Cardiac muscle cell (in vitro differentiated cells and primary cell): ENCODE measurements at regions not wholly inside any gene's neighbourhood (a gene's known extent, or its start where the extent isn't known, plus 50 kb on each side); places are given as distances from the start of the nearest gene placed in this dataset.
"Not testable (repeated sequence)": the region's sequence is repeated elsewhere in the genome, so short reads cannot be mapped to it uniquely, and the experiment has no call there.

Experiments
- DNase-seq, 2 donors: peaks; one replicate each; pipeline versions ENCODE4 v3.0.0 to v3.0.0-alpha.2; 2010 to 2017; ENCODE audit warnings: low read depth in 1 of 2, low spot score in 1 of 2
- H3K27ac ChIP-seq: fragments of 200-600 bp; sonication (generic); 2 replicates; pipeline ENCODE4 v1.5.1; 2016
- H3K27me3 ChIP-seq: fragments of 200-600 bp; sonication (generic); 2 replicates; pipeline ENCODE4 v1.6.0; 2016; ENCODE audit warnings: control low read depth
- H3K36me3 ChIP-seq: fragments of 200-600 bp; sonication (generic); 2 replicates; pipeline ENCODE4 v1.5.1; 2016; ENCODE audit warnings: control low read depth
- H3K4me1 ChIP-seq: fragments of 200-600 bp; sonication (generic); 2 replicates; pipeline ENCODE4 v1.8.1; 2017; ENCODE audit warnings: low read depth, mild to moderate bottlenecking, mixed run types
- H3K4me3 ChIP-seq: fragments of 200-600 bp; sonication (generic); 2 replicates; pipeline ENCODE4 v1.5.1; 2016; ENCODE audit warnings: mild to moderate bottlenecking
- H3K9me3 ChIP-seq: fragments of 200-600 bp; sonication (generic); 2 replicates; pipeline ENCODE4 v1.5.1; 2017; ENCODE audit warnings: low read depth, mild to moderate bottlenecking, control low read depth
- CTCF ChIP-seq: IDR thresholded peaks from 2 replicates; pipeline ENCODE4 v1.5.1; 2012; ENCODE audit warnings: low read depth, mild to moderate bottlenecking, low read length

GRCh38 chr6:935582-935981 lies 242.6 kb upstream of the EXOC2 start:
- Histone ChIP-seq H3K4me3 (no peak overlapping the region), H3K4me1 (no peaks in the 10 kb centered on the region), H3K27ac (no peak overlapping the region), H3K36me3 (no peaks in the 10 kb centered on the region), H3K27me3 (no peaks in the 10 kb centered on the region), H3K9me3 (no peaks in the 10 kb centered on the region)
- TF ChIP-seq CTCF: no peak
- no peak for DNase-seq

GRCh38 chr6:934686-935085 lies 241.7 kb upstream of the EXOC2 start:
- no peaks in the 10 kb centered on the region for H3K27me3 ChIP-seq
- no peak for DNase-seq
- no peak overlapping the region for H3K4me3 ChIP-seq
- H3K27ac ChIP-seq: no peak overlapping the region
- H3K9me3 ChIP-seq: no peaks in the 10 kb centered on the region
- TF ChIP-seq CTCF: no peak
- H3K4me1 ChIP-seq: no peaks in the 10 kb centered on the region
- no peaks in the 10 kb centered on the region for H3K36me3 ChIP-seq

- not testable (repeated sequence) for H3K4me1 ChIP-seq, H3K27me3 ChIP-seq, H3K27ac ChIP-seq, H3K36me3 ChIP-seq, H3K9me3 ChIP-seq, H3K4me3 ChIP-seq, DNase-seq
Measured at GRCh38 chr6:931919-932318, 239.0 kb upstream of the EXOC2 start.

GRCh38 chr6:927157-927556 lies 234.2 kb upstream of the EXOC2 start:
- H3K27ac ChIP-seq: no peak overlapping the region
- H3K4me1 ChIP-seq: no peaks in the 10 kb centered on the region

GRCh38 chr6:925656-926213 lies 232.8 kb upstream of the EXOC2 start:
- TF ChIP-seq CTCF: no peak
- no peak overlapping the region for H3K27ac ChIP-seq
- H3K4me3 ChIP-seq: no peak overlapping the region
- no peaks in the 10 kb centered on the region for H3K36me3 ChIP-seq
- H3K9me3 ChIP-seq: no peaks in the 10 kb centered on the region
- no peak for DNase-seq
- H3K27me3 ChIP-seq: no peaks in the 10 kb centered on the region
- no peaks in the 10 kb centered on the region for H3K4me1 ChIP-seq

More at GRCh38 chr6:927157-927556, 234.2 kb upstream of the EXOC2 start:
- Histone ChIP-seq H3K9me3 (no peaks in the 10 kb centered on the region), H3K27me3 (no peaks in the 10 kb centered on the region), H3K4me3 (no peak overlapping the region), H3K36me3 (no peaks in the 10 kb centered on the region)
- TF ChIP-seq CTCF: no peak
- no peak for DNase-seq

- Histone ChIP-seq H3K36me3 (no peaks in the 10 kb centered on the region), H3K9me3 (no peaks in the 10 kb centered on the region), H3K4me1 (no peaks in the 10 kb centered on the region), H3K27ac (no peak overlapping the region), H3K4me3 (no peak overlapping the region), H3K27me3 (no peaks in the 10 kb centered on the region)
- DNase-seq: no peak
- no peak for TF ChIP-seq CTCF
Measured at GRCh38 chr6:924661-925060, 231.7 kb upstream of the EXOC2 start.
